Suprapubic skin (tissue), 4 donors: ENCODE measurements at regions not wholly inside any gene's neighbourhood (a gene's known extent, or its start where the extent isn't known, plus 50 kb on each side); places are given as distances from the start of the nearest gene placed in this dataset.
"Not testable (repeated sequence)": the region's sequence is repeated elsewhere in the genome, so short reads cannot be mapped to it uniquely, and the experiment has no call there.

Source experiments
- DNase-seq, 2 donors: peaks; one replicate each; pipeline ENCODE4 v3.0.0-alpha.2; 2019; ENCODE audit warnings: low spot score in 2 of 2
- H3K27ac ChIP-seq: fragments of 200-600 bp; sonication (generic); one replicate; pipeline ENCODE4 v1.5.1; 2019
- H3K27me3 ChIP-seq: fragments of 200-600 bp; sonication (generic); one replicate; pipeline ENCODE4 v1.5.1; 2019
- H3K36me3 ChIP-seq: fragments of 200-600 bp; sonication (generic); one replicate; pipeline ENCODE4 v1.5.1; 2019
- H3K4me1 ChIP-seq: fragments of 200-600 bp; sonication (generic); one replicate; pipeline ENCODE4 v1.5.1; 2019
- H3K4me3 ChIP-seq: fragments of 200-600 bp; sonication (generic); one replicate; pipeline ENCODE4 v1.5.1; 2019; ENCODE audit warnings: mild to moderate bottlenecking
- H3K9me3 ChIP-seq: fragments of 200-600 bp; sonication (generic); one replicate; pipeline ENCODE4 v1.5.1; 2019
- CTCF ChIP-seq, 2 donors: fragments of 200-600 bp in 1 of 2; fragments of 450-650 bp in 1 of 2; sonication (generic) in 1 of 2; IDR thresholded peaks; one replicate each; pipeline ENCODE4 v1.5.1; 2016 to 2019; ENCODE audit warnings: antibody characterized with exemption in 2 of 2, mild to moderate bottlenecking in 1 of 2, moderate library complexity in 1 of 2
- EP300 ChIP-seq: sonication (generic); formaldehyde crosslinking; IDR thresholded peaks from one replicate; pipeline ENCODE4 v1.6.1; 2017; ENCODE audit warnings: antibody characterized with exemption
- POLR2A ChIP-seq, 2 donors: fragments of 450-650 bp; IDR thresholded peaks; one replicate each; pipeline ENCODE4 v1.6.1; 2017; ENCODE audit warnings: antibody characterized with exemption in 2 of 2, mild to moderate bottlenecking in 2 of 2, moderate library complexity in 2 of 2
- POLR2AphosphoS5 ChIP-seq, 3 donors: sonication (generic); formaldehyde crosslinking; IDR thresholded peaks; one replicate each; pipeline ENCODE4 v1.6.1; 2017; ENCODE audit warnings: antibody characterized with exemption in 3 of 3
- WGBS: methylation state at CpG from one replicate; pipeline ENCODE4 v1.1.5; 2018; 5-methylcytosine and 5-hydroxymethylcytosine counted together

DNA sequence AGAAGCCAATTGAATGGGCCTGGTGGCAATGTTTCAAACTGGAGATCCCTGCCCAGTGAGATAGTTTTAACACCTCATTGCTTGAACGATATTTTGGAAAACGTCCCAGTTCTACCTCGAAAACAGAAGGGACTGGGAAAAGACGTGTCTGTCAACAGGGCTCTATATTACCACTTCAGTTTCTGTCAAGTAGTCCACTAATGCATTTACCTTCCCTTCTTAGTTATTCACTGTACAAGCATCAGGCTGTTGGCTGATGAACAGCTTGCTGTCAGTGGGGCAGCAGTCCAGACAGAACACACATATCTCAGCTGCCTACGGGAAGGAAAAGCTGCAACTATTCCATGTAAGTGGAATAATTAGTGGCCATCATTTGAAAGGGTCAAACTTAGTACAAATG is 794.7 kb upstream of the GBE1 start:
- TF ChIP-seq POLR2A (IDR thresholded peaks at IDR 0.05): no peak
- no peak for TF ChIP-seq EP300
- no peak for TF ChIP-seq POLR2AphosphoS5 (IDR thresholded peaks at IDR 0.05)
- TF ChIP-seq CTCF (IDR thresholded peaks at IDR 0.05): no peak
- H3K9me3 ChIP-seq: no peaks in the 10 kb centered on the region
- WGBS: 88% methylated on average over 5 of the region's 5 CpGs
- no peaks in the 10 kb centered on the region for H3K27me3 ChIP-seq
- H3K4me3 ChIP-seq: no peak overlapping the region
- H3K4me1 ChIP-seq: no peaks in the 10 kb centered on the region
- no peak overlapping the region for H3K27ac ChIP-seq
- H3K36me3 ChIP-seq: no peaks in the 10 kb centered on the region
- DNase-seq: no peak

DNA sequence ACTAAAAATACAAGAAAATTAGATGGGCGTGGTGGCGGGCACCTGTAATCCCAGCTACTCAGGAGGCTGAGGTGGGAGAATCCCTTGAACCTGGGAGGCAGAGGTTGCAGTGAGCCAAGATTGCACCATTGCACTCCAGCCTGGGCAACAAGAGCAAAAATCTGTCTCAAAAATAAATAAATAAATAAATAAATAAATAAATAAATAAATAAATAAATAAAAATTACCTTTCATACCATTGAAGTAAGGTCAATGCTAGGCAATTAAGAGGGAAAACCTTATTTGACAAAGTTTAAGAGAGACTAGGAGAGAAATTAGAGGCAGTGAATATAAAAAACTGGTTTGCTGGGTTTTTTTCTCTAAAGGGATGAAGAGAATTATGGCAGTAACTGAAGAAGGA is 781.1 kb upstream of the GBE1 start:
- 88% methylated on average over 2 of the region's 2 CpGs for WGBS
- H3K9me3 ChIP-seq, H3K27ac ChIP-seq, H3K4me3 ChIP-seq, H3K27me3 ChIP-seq, H3K36me3 ChIP-seq, DNase-seq, H3K4me1 ChIP-seq: not testable (repeated sequence)

DNA sequence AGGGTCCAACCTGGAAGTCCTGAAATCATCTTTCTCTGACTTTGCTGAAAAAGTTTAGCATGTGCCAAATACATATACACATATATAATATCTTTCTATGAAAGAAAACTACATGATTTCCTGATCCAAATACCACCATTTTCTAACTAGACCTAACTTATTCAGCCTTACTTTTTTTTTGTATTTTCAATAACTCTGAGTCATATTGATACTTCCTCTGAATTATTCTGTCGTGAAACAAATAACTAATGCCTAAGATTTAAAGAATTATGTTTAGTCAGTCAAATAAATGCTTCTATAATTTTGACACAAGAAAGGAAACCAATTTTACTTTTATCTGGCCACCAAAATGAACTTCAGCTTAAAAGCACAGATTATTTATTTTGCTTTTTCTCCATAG is 760.2 kb upstream of the GBE1 start:
- Histone ChIP-seq H3K36me3 (no peaks in the 10 kb centered on the region), H3K4me1 (no peaks in the 10 kb centered on the region), H3K4me3 (no peak overlapping the region), H3K27ac (no peak overlapping the region), H3K27me3 (no peaks in the 10 kb centered on the region), H3K9me3 (no peaks in the 10 kb centered on the region)
- WGBS: 68% methylated on average over 1 of the region's 1 CpG
- no peak for TF ChIP-seq POLR2A (IDR thresholded peaks at IDR 0.05)
- TF ChIP-seq EP300: no peak
- TF ChIP-seq CTCF (IDR thresholded peaks at IDR 0.05): no peak
- no peak for TF ChIP-seq POLR2AphosphoS5 (IDR thresholded peaks at IDR 0.05)
- DNase-seq: no peak

- 27% methylated on average over 2 of the region's 2 CpGs for WGBS
- TF ChIP-seq CTCF (IDR thresholded peaks at IDR 0.05) (no peak), POLR2A (IDR thresholded peaks at IDR 0.05) (no peak), POLR2AphosphoS5 (IDR thresholded peaks at IDR 0.05) (no peak), EP300 (no peak)
- Histone ChIP-seq H3K27me3 (no peaks in the 10 kb centered on the region), H3K4me1 (no peaks in the 10 kb centered on the region), H3K36me3 (no peaks in the 10 kb centered on the region), H3K9me3 (no peaks in the 10 kb centered on the region), H3K27ac (no peak overlapping the region), H3K4me3 (no peak overlapping the region)
- no peak for DNase-seq
Observed at GRCh38 chr3:82520846-82521245, 759.4 kb upstream of the GBE1 start.

DNA sequence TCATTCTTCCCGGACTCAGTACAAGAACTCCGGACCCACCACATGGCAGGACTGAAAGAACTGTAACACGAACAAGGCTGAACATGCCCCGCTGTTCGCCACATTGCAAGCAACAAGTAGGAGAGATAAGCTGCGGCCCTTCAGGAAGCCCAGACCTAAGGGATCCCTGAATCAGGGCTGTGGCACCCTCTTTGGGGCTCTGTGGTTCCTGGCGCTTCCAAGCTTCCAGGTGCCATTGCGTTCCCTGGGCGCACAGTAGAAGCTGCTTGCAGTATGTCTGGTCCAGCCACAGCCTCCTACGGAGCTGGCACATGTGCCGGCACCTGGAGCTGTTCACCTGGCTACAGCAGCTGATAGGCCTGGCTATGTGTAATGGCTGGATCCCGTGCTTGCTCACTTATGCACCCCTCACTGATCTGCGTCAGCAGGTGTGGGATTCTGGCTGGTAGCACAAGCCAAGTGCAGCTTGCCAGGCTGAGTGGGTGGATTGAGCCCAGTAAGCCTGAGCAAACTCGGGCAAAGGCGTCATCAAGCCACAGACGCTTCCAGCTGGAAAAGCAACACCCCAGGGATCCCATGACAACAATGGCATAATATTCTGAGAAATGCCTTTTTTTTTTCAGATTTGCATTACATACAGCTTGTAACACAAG is 748.6 kb upstream of the GBE1 start:
- H3K27ac ChIP-seq: no peak overlapping the region
- no peak for TF ChIP-seq CTCF (IDR thresholded peaks at IDR 0.05)
- TF ChIP-seq POLR2AphosphoS5 (IDR thresholded peaks at IDR 0.05): no peak
- TF ChIP-seq POLR2A (IDR thresholded peaks at IDR 0.05): no peak
- TF ChIP-seq EP300: no peak
- DNase-seq: peak in 1 of 2 donors; percentile 63

More for the DNA sequence above, 748.6 kb upstream of the GBE1 start:
- H3K4me1 ChIP-seq: no peaks in the 10 kb centered on the region
- no peaks in the 10 kb centered on the region for H3K9me3 ChIP-seq
- no peaks in the 10 kb centered on the region for H3K27me3 ChIP-seq
- WGBS: 75% methylated on average over 15 of the region's 16 CpGs
- H3K4me3 ChIP-seq: no peak overlapping the region
- H3K36me3 ChIP-seq: no peaks in the 10 kb centered on the region
